ENCODE measurements at regions not wholly inside any gene's neighbourhood (a gene's known extent, or its start where the extent isn't known, plus 50 kb on each side); places are given as distances from the start of the nearest gene placed in this dataset.

- no peak for TF ChIP-seq CTCF (IDR thresholded peaks at IDR 0.05; ENCODE audit: extremely low read depth in 1 of 2, insufficient read depth in 1 of 2, low read depth in 1 of 2, low read length in 2 of 2)
- no peak for TF ChIP-seq MYC (IDR thresholded peaks at IDR 0.05; ENCODE audit: low read depth, low read length)
- TF ChIP-seq EZH2 (IDR thresholded peaks at IDR 0.05; ENCODE audit: borderline replicate concordance, low read depth, low read length, severe bottlenecking): no peak
- no peak for TF ChIP-seq POLR2A (IDR thresholded peaks at IDR 0.05; ENCODE audit: low read depth, low read length)
- TF ChIP-seq MAX (IDR thresholded peaks at IDR 0.05; ENCODE audit: insufficient read depth, insufficient read length): no peak
- no peak for TF ChIP-seq POLR2AphosphoS5 (IDR thresholded peaks at IDR 0.05; ENCODE audit: insufficient read depth, low read depth, low read length)
- TF ChIP-seq JUN (IDR thresholded peaks at IDR 0.05; ENCODE audit: borderline replicate concordance, insufficient read depth, insufficient read length, low read depth): no peak
- no peak for TF ChIP-seq GATA2 (IDR thresholded peaks at IDR 0.05; ENCODE audit: insufficient read depth, insufficient read length, low read depth, low read length)
- TF ChIP-seq FOS (IDR thresholded peaks at IDR 0.05; ENCODE audit: borderline replicate concordance, insufficient read depth, low read length): no peak
Measured at GRCh38 chr4:108529102-108529501, 91.3 kb upstream of the RPL34 start.

All from endothelial cell of umbilical vein (primary cell).